GM21447 (cell line): ENCODE measurements at regions not wholly inside any gene's neighbourhood (a gene's known extent, or its start where the extent isn't known, plus 50 kb on each side); places are given as distances from the start of the nearest gene placed in this dataset.

ENCODE experiments used
- ATAC-seq: cut with Tn5 transposase; IDR thresholded peaks from one replicate; pipeline ENCODE4 v1.9.1; 2021; ENCODE audit not compliant: unreplicated experiment

GRCh38 chr3:16658004-16658924, 53.0 kb upstream of the DAZL start:
- no peak for ATAC-seq

- ATAC-seq = no peak
These were observed 53.9 kb upstream of the DAZL start for GRCh38 chr3:16658925-16659793.

GRCh38 chr3:16663854-16664712, 58.9 kb upstream of the DAZL start:
- no peak for ATAC-seq

- ATAC-seq = no peak
These were observed 60.1 kb upstream of the DAZL start for GRCh38 chr3:16665282-16665741.

GRCh38 chr3:16666206-16666605, 61.0 kb upstream of the DAZL start:
- ATAC-seq = no peak

GRCh38 chr3:16667633-16668032, 62.4 kb upstream of the DAZL start:
- ATAC-seq = no peak

- no peak for ATAC-seq
These were observed 63.7 kb upstream of the DAZL start for GRCh38 chr3:16668776-16669545.

GRCh38 chr3:16670191-16670590, 65.0 kb upstream of the DAZL start:
- ATAC-seq = no peak

GRCh38 chr3:16671690-16672089, 66.5 kb upstream of the DAZL start:
- no peak for ATAC-seq

- no peak for ATAC-seq
These were observed 68.3 kb upstream of the DAZL start for GRCh38 chr3:16673530-16673929.

GRCh38 chr3:16675805-16676204, 70.6 kb upstream of the DAZL start:
- ATAC-seq = no peak

GRCh38 chr3:16686679-16687078, 81.5 kb upstream of the DAZL start:
- no peak for ATAC-seq

GRCh38 chr3:16687221-16687620, 82.0 kb upstream of the DAZL start:
- no peak for ATAC-seq

GRCh38 chr3:16692486-16693344, 87.5 kb upstream of the DAZL start:
- ATAC-seq = no peak

GRCh38 chr3:16693820-16694219, 88.6 kb upstream of the DAZL start:
- no peak for ATAC-seq

GRCh38 chr3:16695710-16696109, 90.5 kb upstream of the DAZL start:
- no peak for ATAC-seq

GRCh38 chr3:16697443-16698147, 92.4 kb upstream of the DAZL start:
- ATAC-seq = no peak

GRCh38 chr3:16700651-16701050, 95.4 kb upstream of the DAZL start:
- ATAC-seq = no peak

- no peak for ATAC-seq
These were observed 99.7 kb upstream of the DAZL start for GRCh38 chr3:16704941-16705340.
